ENCODE measurements at regions not wholly inside any gene's neighbourhood (a gene's known extent, or its start where the extent isn't known, plus 50 kb on each side); places are given as distances from the start of the nearest gene placed in this dataset.

- no peak overlapping the region for H3K4me3 ChIP-seq (ENCODE audit: low read depth, low read length)
- TF ChIP-seq CTCF (IDR thresholded peaks at IDR 0.05; ENCODE audit: insufficient read depth, low read depth, low read length, missing control alignments) = no peak
- no peak for DNase-seq (ENCODE audit: low read depth)
Observed at GRCh38 chr6:140393665-140394540, 1019.5 kb upstream of the CITED2 start.

GRCh38 chr6:140388815-140389214 is 1014.4 kb upstream of the CITED2 start:
- DNase-seq (ENCODE audit: low read depth) = no peak
- H3K4me3 ChIP-seq (ENCODE audit: low read depth, low read length) = no peak overlapping the region
- TF ChIP-seq CTCF (IDR thresholded peaks at IDR 0.05; ENCODE audit: insufficient read depth, low read depth, low read length, missing control alignments) = no peak

- no peak overlapping the region for H3K4me3 ChIP-seq (ENCODE audit: low read depth, low read length)
- no peak for DNase-seq (ENCODE audit: low read depth)
- TF ChIP-seq CTCF (IDR thresholded peaks at IDR 0.05; ENCODE audit: insufficient read depth, low read depth, low read length, missing control alignments) = no peak
Observed at GRCh38 chr6:140388192-140388802, 1013.8 kb upstream of the CITED2 start.

- no peak for DNase-seq (ENCODE audit: low read depth)
- no peak for TF ChIP-seq CTCF (IDR thresholded peaks at IDR 0.05; ENCODE audit: insufficient read depth, low read depth, low read length, missing control alignments)
- H3K4me3 ChIP-seq (ENCODE audit: low read depth, low read length) = no peak overlapping the region
Observed at GRCh38 chr6:140385679-140386078, 1011.2 kb upstream of the CITED2 start.

GRCh38 chr6:140382355-140382754 is 1007.9 kb upstream of the CITED2 start:
- DNase-seq (ENCODE audit: low read depth) = peak; percentile 7
- TF ChIP-seq CTCF (IDR thresholded peaks at IDR 0.05; ENCODE audit: insufficient read depth, low read depth, low read length, missing control alignments) = no peak
- H3K4me3 ChIP-seq (ENCODE audit: low read depth, low read length) = no peak overlapping the region

- no peak for TF ChIP-seq CTCF (IDR thresholded peaks at IDR 0.05; ENCODE audit: insufficient read depth, low read depth, low read length, missing control alignments)
- no peak overlapping the region for H3K4me3 ChIP-seq (ENCODE audit: low read depth, low read length)
- DNase-seq (ENCODE audit: low read depth) = no peak
Observed at GRCh38 chr6:140380427-140381218, 1006.2 kb upstream of the CITED2 start.

Data from GM12865 (cell line).